ENCODE measurements at regions not wholly inside any gene's neighbourhood (a gene's known extent, or its start where the extent isn't known, plus 50 kb on each side); places are given as distances from the start of the nearest gene placed in this dataset.

DNA sequence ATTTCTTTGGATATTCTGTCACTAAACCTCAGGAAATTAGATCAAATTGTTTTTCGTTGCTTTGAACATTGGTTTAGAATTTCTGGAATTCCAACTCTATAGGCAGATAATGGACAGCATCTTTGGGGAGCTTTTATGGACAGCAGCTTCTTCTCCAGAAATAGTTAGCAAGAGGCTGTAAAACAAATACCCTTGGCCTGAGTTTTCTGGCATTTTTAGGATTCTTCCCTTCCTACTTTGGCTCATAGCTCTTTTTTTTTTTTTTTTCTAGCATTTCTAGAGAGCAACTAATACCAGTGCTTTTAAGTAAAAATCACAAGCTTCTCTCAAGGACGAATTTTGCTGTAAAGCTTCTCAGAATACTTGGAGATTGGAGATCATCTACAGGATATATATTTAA lies 169.8 kb upstream of the SPRY2 start:
- no peak overlapping the region for H3K4me2 ChIP-seq (ENCODE audit: control insufficient read depth, insufficient read depth)
- H2AFZ ChIP-seq (ENCODE audit: control insufficient read depth, low read depth, low read length): no peak overlapping the region
- ChIA-PET RAD21 (ENCODE audit: unreplicated experiment) (no interaction called here), SMC1A (ENCODE audit: uncharacterized antibody, unreplicated experiment) (interaction anchor here (0.6 to 1.0 kb wide), 5 partner anchors 14 to 886 kb away, joined by 3 to 4 read pairs (median 3); no protein-coding TSS in a partner anchor), CTCF (interaction anchor here (0.6 to 1.8 kb wide), 3 partner anchors 12 to 967 kb away, joined by 3 to 4 read pairs (median 3); no protein-coding TSS in a partner anchor), POLR2A (interaction anchor here (0.6 to 0.7 kb wide), 2 partner anchors 13 to 102 kb away, joined by 3 read pairs; no protein-coding TSS in a partner anchor)
- BruUV-seq (replicated peaks): no TSS peak
- ATAC-seq: no peak
- H3K4me1 ChIP-seq (ENCODE audit: control insufficient read depth, insufficient read depth, low read length): no peaks in the 10 kb centered on the region
- WGBS (ENCODE audit: insufficient coverage, insufficient replicate concordance, low lambda C conversion rate, missing lambda C conversion rate): 0% methylated on average over 2 of the region's 2 CpGs
- no peak for DNase-seq (ENCODE audit: low read depth, low spot score)
- H3K79me2 ChIP-seq (ENCODE audit: control insufficient read depth, insufficient read depth, low read length): no peaks in the 10 kb centered on the region
- in situ Hi-C loops (cut with MboI) (no loop called here), intact Hi-C loops (cut with micrococcal nuclease; ENCODE audit: unreplicated experiment) (no loop called here)
- no peak overlapping the region for H3K9ac ChIP-seq (ENCODE audit: control insufficient read depth, insufficient read depth, low read length)
- no peaks in the 10 kb centered on the region for H4K20me1 ChIP-seq (ENCODE audit: control insufficient read depth, insufficient read depth)
- no peaks in the 10 kb centered on the region for H3K9me3 ChIP-seq (replicated peaks; ENCODE audit: control insufficient read depth, insufficient read depth, low read length)
- no peak overlapping the region for H3K27ac ChIP-seq (ENCODE audit: control insufficient read depth, insufficient read depth)
- H3K4me3 ChIP-seq: no peak overlapping the region
- no peak for TF ChIP-seq BMI1 (IDR thresholded peaks at IDR 0.05; ENCODE audit: borderline replicate concordance)
- no peak for TF ChIP-seq EED (IDR thresholded peaks at IDR 0.05; ENCODE audit: low read depth)
- no peak for TF ChIP-seq HDAC2 (IDR thresholded peaks at IDR 0.05)
- no peak for TF ChIP-seq CEBPB (IDR thresholded peaks at IDR 0.05; ENCODE audit: borderline replicate concordance in 1 of 2, low read depth in 2 of 2, low read length in 2 of 2)
- no peak for TF ChIP-seq YBX1 (IDR thresholded peaks at IDR 0.05)
- H3K36me3 ChIP-seq (ENCODE audit: control insufficient read depth in 2 of 2, insufficient read depth in 2 of 2, low read length in 1 of 2): no peaks in the 10 kb centered on the region
- no peak for FAIRE-seq
- H3K27me3 ChIP-seq (replicated peaks in 1 of 2; ENCODE audit: control insufficient read depth in 2 of 2, insufficient read depth in 2 of 2, low read length in 1 of 2): no peaks in the 10 kb centered on the region

GRCh38 chr13:80509264-80509663 lies 168.3 kb upstream of the SPRY2 start:
- Histone ChIP-seq H3K27me3 (replicated peaks in 1 of 2; ENCODE audit: control insufficient read depth in 2 of 2, insufficient read depth in 2 of 2, low read length in 1 of 2) (no peaks in the 10 kb centered on the region), H3K9me3 (replicated peaks; ENCODE audit: control insufficient read depth, insufficient read depth, low read length) (no peaks in the 10 kb centered on the region), H2AFZ (ENCODE audit: control insufficient read depth, low read depth, low read length) (no peak overlapping the region), H3K9ac (ENCODE audit: control insufficient read depth, insufficient read depth, low read length) (no peak overlapping the region), H3K79me2 (ENCODE audit: control insufficient read depth, insufficient read depth, low read length) (no peaks in the 10 kb centered on the region), H3K36me3 (ENCODE audit: control insufficient read depth in 2 of 2, insufficient read depth in 2 of 2, low read length in 1 of 2) (no peaks in the 10 kb centered on the region), H3K4me3 (no peak overlapping the region), H3K4me2 (ENCODE audit: control insufficient read depth, insufficient read depth) (no peak overlapping the region), H4K20me1 (ENCODE audit: control insufficient read depth, insufficient read depth) (no peaks in the 10 kb centered on the region), H3K27ac (ENCODE audit: control insufficient read depth, insufficient read depth) (no peak overlapping the region), H3K4me1 (ENCODE audit: control insufficient read depth, insufficient read depth, low read length) (no peaks in the 10 kb centered on the region)
- SMC1A ChIA-PET (ENCODE audit: uncharacterized antibody, unreplicated experiment): interaction anchor here (1.1 to 1.8 kb wide), 7 partner anchors 10 to 36 kb away, joined by 3 to 9 read pairs (median 3); no protein-coding TSS in a partner anchor
- POLR2A ChIA-PET: no interaction called here
- DNase-seq (ENCODE audit: low read depth, low spot score) (no peak), FAIRE-seq (no peak), ATAC-seq (no peak)
- RAD21 ChIA-PET (ENCODE audit: unreplicated experiment): no interaction called here
- 39% methylated on average over 5 of the region's 5 CpGs for WGBS (ENCODE audit: insufficient coverage, insufficient replicate concordance, low lambda C conversion rate, missing lambda C conversion rate)
- intact Hi-C loops (cut with micrococcal nuclease; ENCODE audit: unreplicated experiment): no loop called here
- CTCF ChIA-PET: no interaction called here
- TF ChIP-seq, protein P1, sequence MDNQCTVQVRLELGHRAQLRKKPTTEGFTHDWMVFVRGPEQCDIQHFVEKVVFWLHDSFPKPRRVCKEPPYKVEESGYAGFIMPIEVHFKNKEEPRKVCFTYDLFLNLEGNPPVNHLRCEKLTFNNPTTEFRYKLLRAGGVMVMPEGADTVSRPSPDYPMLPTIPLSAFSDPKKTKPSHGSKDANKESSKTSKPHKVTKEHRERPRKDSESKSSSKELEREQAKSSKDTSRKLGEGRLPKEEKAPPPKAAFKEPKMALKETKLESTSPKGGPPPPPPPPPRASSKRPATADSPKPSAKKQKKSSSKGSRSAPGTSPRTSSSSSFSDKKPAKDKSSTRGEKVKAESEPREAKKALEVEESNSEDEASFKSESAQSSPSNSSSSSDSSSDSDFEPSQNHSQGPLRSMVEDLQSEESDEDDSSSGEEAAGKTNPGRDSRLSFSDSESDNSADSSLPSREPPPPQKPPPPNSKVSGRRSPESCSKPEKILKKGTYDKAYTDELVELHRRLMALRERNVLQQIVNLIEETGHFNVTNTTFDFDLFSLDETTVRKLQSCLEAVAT (IDR thresholded peaks at IDR 0.05): no peak
- TF ChIP-seq EP300 (IDR thresholded peaks at IDR 0.05; ENCODE audit: borderline replicate concordance in 1 of 2, control insufficient read depth in 1 of 2, low read depth in 2 of 2, low read length in 2 of 2): no peak
- TF ChIP-seq TBL1XR1 (IDR thresholded peaks at IDR 0.05; ENCODE audit: low read depth, low read length): no peak
- TF ChIP-seq CHD2 (IDR thresholded peaks at IDR 0.05; ENCODE audit: borderline replicate concordance, low read depth, low read length): no peak
- TF ChIP-seq CHD1 (IDR thresholded peaks at IDR 0.05; ENCODE audit: low read depth, low read length): no peak
- TF ChIP-seq CREM (IDR thresholded peaks at IDR 0.05; ENCODE audit: low read depth): no peak
- no peak for TF ChIP-seq IRF4 (IDR thresholded peaks at IDR 0.05; ENCODE audit: low read depth, low read length)
- no peak for TF ChIP-seq BCL3 (IDR thresholded peaks at IDR 0.05; ENCODE audit: borderline replicate concordance, insufficient read depth, low read depth, low read length, poor library complexity, severe bottlenecking)
- no peak for TF ChIP-seq IKZF1 (conservative IDR thresholded peaks at IDR 0.05)
- no peak for TF ChIP-seq MTA3 (IDR thresholded peaks at IDR 0.05; ENCODE audit: borderline replicate concordance, low read length)
- TF ChIP-seq CBX5 (IDR thresholded peaks at IDR 0.05; ENCODE audit: low read depth): no peak
- no TSS peak for BruUV-seq (replicated peaks)
- in situ Hi-C loops (cut with MboI): no loop called here

Measured in GM12878 (cell line).